T-cell (primary cell): ENCODE measurements at regions not wholly inside any gene's neighbourhood (a gene's known extent, or its start where the extent isn't known, plus 50 kb on each side); places are given as distances from the start of the nearest gene placed in this dataset.

Source experiments
- ATAC-seq, 4 experiments: fragments of 200-7000 bp in 3 of 4; fragments of 150-1000 bp in 1 of 4; cut with Tn5 transposase; replicated peaks in 1 of 4; 1 replicate in 3 of 4; 2 replicates in 1 of 4; pipeline ENCODE4 v1.10.0; 2021; ENCODE audit warnings: moderate library complexity in 3 of 4, mild to moderate bottlenecking in 2 of 4, moderate number of reproducible peaks in 1 of 4
- CTCF ChIA-PET, 2 donors: fragments of 300-600 bp; sonication (Branson Sonifier 250); formaldehyde crosslinking; loops; one replicate each; lab custom pipeline; 2022; ENCODE audit warnings: antibody characterized with exemption in 2 of 2; lab: Charles Lee
- POLR2A ChIA-PET, 2 donors: fragments of 300-600 bp; sonication (Branson Sonifier 250); formaldehyde crosslinking; loops; one replicate each; lab custom pipeline; 2022; ENCODE audit warnings: antibody characterized with exemption in 2 of 2; lab: Charles Lee
- DNase-seq, 35 experiments: peaks; one replicate each; pipeline versions ENCODE4 v3.0.0 to v3.0.0-alpha.2; 2013 to 2023
- H3K27ac ChIP-seq: one replicate; pipeline ENCODE4 v1.5.1; 2013; ENCODE audit warnings: low read length
- H3K27me3 ChIP-seq, 2 experiments: replicated peaks in 1 of 2; 1 replicate in 1 of 2; 2 replicates in 1 of 2; pipeline versions ENCODE4 v1.6.1 to v1.7.0; 2013; ENCODE audit warnings: low read length in 1 of 2, mixed read lengths in 1 of 2; ENCODE audit not compliant: control insufficient read depth in 2 of 2, insufficient read depth in 2 of 2; ENCODE audit errors: extremely low read depth in 1 of 2
- H3K36me3 ChIP-seq, 2 donors: 1 replicate in 1 of 2; 2 replicates in 1 of 2; pipeline versions ENCODE4 v1.6.1 to v1.7.0; 2013; ENCODE audit warnings: low read length in 1 of 2; ENCODE audit not compliant: control insufficient read depth in 2 of 2, insufficient read depth in 1 of 2; ENCODE audit errors: extremely low read depth in 1 of 2
- H3K4me1 ChIP-seq, 2 experiments: 1 replicate in 1 of 2; 2 replicates in 1 of 2; pipeline versions ENCODE4 v1.6.1 to v1.7.0; 2013; ENCODE audit warnings: low read length in 2 of 2, mixed read lengths in 1 of 2; ENCODE audit not compliant: insufficient read depth in 2 of 2, control insufficient read depth in 1 of 2; ENCODE audit errors: extremely low read depth in 1 of 2
- H3K4me3 ChIP-seq, 2 donors: 1 replicate in 1 of 2; 2 replicates in 1 of 2; pipeline versions ENCODE4 v1.5.1 to v1.7.0; 2013; ENCODE audit warnings: mild to moderate bottlenecking in 2 of 2, low read length in 1 of 2, moderate library complexity in 1 of 2; ENCODE audit not compliant: control insufficient read depth in 1 of 2; ENCODE audit errors: extremely low read depth in 1 of 2
- H3K9me3 ChIP-seq: 2 replicates; pipeline ENCODE4 v1.7.0; 2013
- H3K27ac Mint-ChIP-seq, 2 donors: one replicate each; pipeline ENCODE4 v1.8.0; 2020 to 2021; ENCODE audit warnings: mild to moderate bottlenecking in 2 of 2, mixed read lengths in 2 of 2
- H3K27me3 Mint-ChIP-seq, 2 donors: one replicate each; pipeline ENCODE4 v1.8.0; 2021 to 2022; ENCODE audit warnings: mixed read lengths in 2 of 2
- H3K36me3 Mint-ChIP-seq: one replicate; pipeline ENCODE4 v1.8.0; 2021; ENCODE audit warnings: mixed read lengths
- H3K4me1 Mint-ChIP-seq, 3 donors: one replicate each; pipeline ENCODE4 v1.8.0; 2020 to 2022; ENCODE audit warnings: mixed read lengths in 3 of 3, mild to moderate bottlenecking in 1 of 3
- H3K4me3 Mint-ChIP-seq, 3 donors: one replicate each; pipeline ENCODE4 v1.8.0; 2020 to 2022; ENCODE audit warnings: mild to moderate bottlenecking in 3 of 3, mixed read lengths in 3 of 3, moderate library complexity in 3 of 3
- H3K9me3 Mint-ChIP-seq, 3 donors: one replicate each; pipeline ENCODE4 v1.8.0; 2020 to 2022; ENCODE audit warnings: mixed read lengths in 3 of 3
- WGBS: methylation state at CpG from one replicate; pipeline ENCODE4 v1.1.5; 2013; ENCODE audit warnings: missing lambda C conversion rate; ENCODE audit not compliant: insufficient coverage; 5-methylcytosine and 5-hydroxymethylcytosine counted together

DNA sequence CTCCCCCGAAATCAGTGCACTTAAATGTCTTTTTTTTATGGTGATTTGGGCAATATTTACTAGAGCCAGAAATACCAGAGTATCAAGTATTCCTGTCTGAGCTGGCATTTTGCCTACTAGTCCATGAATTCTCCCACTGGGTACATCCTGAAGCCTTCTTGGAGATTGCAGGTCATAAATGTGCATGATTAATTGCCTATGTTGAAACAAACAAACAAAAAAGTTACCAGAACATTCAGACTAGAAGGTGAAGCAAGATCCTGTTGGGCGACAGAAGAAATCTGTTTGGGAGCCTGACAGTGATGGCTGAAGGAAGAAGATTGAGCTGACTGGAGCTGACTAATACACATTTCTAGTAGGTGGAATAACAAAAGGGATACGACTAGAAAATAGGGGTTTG is 127.4 kb upstream of the NRIP1 start:
- ChIA-PET POLR2A (interaction anchor here in 1 of 2 donors (0.5 kb wide), 1 partner anchor 226 kb away, joined by 3 read pairs; no protein-coding TSS in a partner anchor), CTCF (no interaction called here)
- no peaks in the 10 kb centered on the region for H3K36me3 Mint-ChIP-seq
- no peak overlapping the region for H3K4me3 ChIP-seq
- peaks cover 4% of the 10 kb centered on the region in 2 donors for H3K27me3 Mint-ChIP-seq
- H3K4me3 Mint-ChIP-seq, result no peak overlapping the region
- H3K36me3 ChIP-seq, result no peaks in the 10 kb centered on the region
- ATAC-seq (no peak), DNase-seq (no peak)
- no peaks in the 10 kb centered on the region for H3K9me3 ChIP-seq
- H3K4me1 ChIP-seq, result no peaks in the 10 kb centered on the region
- H3K27ac Mint-ChIP-seq, result no peak overlapping the region
- WGBS, result 40% methylated on average over 1 of the region's 3 CpGs
- H3K27ac ChIP-seq, result no peak overlapping the region
- no peaks in the 10 kb centered on the region for H3K4me1 Mint-ChIP-seq
- H3K9me3 Mint-ChIP-seq, result no peaks in the 10 kb centered on the region
- H3K27me3 ChIP-seq, result peaks cover 0 to 4% of the 10 kb centered on the region in 2 experiments

DNA sequence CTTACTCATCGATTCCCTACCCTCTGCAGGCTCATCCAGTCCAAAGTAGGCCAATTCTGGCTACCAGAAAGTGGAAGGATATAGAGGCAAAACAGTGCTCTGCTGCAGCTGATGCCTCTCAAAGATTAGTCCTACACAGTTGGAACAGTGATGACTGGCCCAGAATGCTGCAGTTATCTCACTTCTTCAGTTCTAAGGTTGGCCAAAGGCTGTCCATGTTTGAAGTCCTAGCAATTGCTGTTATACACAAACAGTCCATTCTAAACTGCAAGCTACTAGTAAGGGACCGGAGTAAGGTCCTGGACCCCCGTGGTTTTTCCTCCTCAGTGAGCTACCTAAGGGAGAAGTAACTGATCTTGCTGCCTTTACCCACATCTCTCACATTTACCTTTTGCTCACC is 129.1 kb upstream of the NRIP1 start:
- no peak overlapping the region for H3K4me3 Mint-ChIP-seq
- H3K4me1 ChIP-seq, result no peaks in the 10 kb centered on the region
- 60% methylated on average over 1 of the region's 3 CpGs for WGBS
- H3K9me3 Mint-ChIP-seq, result no peaks in the 10 kb centered on the region
- H3K36me3 ChIP-seq, result no peaks in the 10 kb centered on the region
- CTCF ChIA-PET, result interaction anchor here (0.6 kb wide), 2 partner anchors 20 to 1309 kb away, joined by 3 read pairs; no protein-coding TSS in a partner anchor
- no peak for DNase-seq
- H3K36me3 Mint-ChIP-seq, result no peaks in the 10 kb centered on the region
- H3K27ac ChIP-seq, result no peak overlapping the region
- no peaks in the 10 kb centered on the region for H3K4me1 Mint-ChIP-seq
- no peak for ATAC-seq
- H3K27ac Mint-ChIP-seq, result no peak overlapping the region
- no peaks in the 10 kb centered on the region for H3K9me3 ChIP-seq
- H3K4me3 ChIP-seq, result no peak overlapping the region
- H3K27me3 Mint-ChIP-seq, result peaks cover 4% of the 10 kb centered on the region in 2 donors
- peaks cover 0 to 4% of the 10 kb centered on the region in 2 experiments for H3K27me3 ChIP-seq
- POLR2A ChIA-PET, result no interaction called here

DNA sequence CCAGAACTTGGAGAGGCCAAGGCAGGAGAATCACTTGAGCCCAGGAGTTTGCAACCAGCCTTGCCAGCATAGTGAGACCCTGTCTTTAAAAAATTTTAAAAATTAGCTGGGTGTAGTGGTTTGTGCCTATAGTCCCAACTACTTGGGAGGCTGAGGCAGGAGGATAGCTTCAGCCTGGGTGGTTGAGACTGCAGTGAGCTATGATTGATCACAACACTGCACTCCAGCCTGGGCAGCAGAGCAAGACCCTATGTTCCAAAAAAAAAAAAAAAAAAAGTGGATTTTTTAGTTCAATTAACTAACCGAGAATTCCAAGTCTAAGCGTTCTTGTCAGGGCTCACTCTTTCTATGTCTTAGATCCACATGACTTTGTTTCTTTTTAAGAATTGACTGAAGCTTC is 130.3 kb upstream of the NRIP1 start:
- DNase-seq (no peak), ATAC-seq (no peak)
- Mint-ChIP-seq H3K27me3 (peaks cover 4% of the 10 kb centered on the region in 2 donors), H3K36me3 (no peaks in the 10 kb centered on the region), H3K4me3 (no peak overlapping the region), H3K9me3 (no peaks in the 10 kb centered on the region), H3K4me1 (no peaks in the 10 kb centered on the region), H3K27ac (no peak overlapping the region)
- POLR2A ChIA-PET, result interaction anchor here in 1 of 2 donors (0.7 kb wide), 1 partner anchor 141 kb away, joined by 3 read pairs; no protein-coding TSS in a partner anchor
- Histone ChIP-seq H3K27me3 (peaks cover 0 to under 1% of the 10 kb centered on the region in 2 experiments), H3K4me3 (no peak overlapping the region), H3K9me3 (no peaks in the 10 kb centered on the region), H3K27ac (no peak overlapping the region), H3K36me3 (no peaks in the 10 kb centered on the region), H3K4me1 (no peaks in the 10 kb centered on the region)
- CTCF ChIA-PET, result interaction anchor here in 1 of 2 donors (0.6 kb wide), 1 partner anchor 236 kb away, joined by 3 read pairs; no protein-coding TSS in a partner anchor
- no CpG with 5 or more reads among the region's 2 CpGs for WGBS

DNA sequence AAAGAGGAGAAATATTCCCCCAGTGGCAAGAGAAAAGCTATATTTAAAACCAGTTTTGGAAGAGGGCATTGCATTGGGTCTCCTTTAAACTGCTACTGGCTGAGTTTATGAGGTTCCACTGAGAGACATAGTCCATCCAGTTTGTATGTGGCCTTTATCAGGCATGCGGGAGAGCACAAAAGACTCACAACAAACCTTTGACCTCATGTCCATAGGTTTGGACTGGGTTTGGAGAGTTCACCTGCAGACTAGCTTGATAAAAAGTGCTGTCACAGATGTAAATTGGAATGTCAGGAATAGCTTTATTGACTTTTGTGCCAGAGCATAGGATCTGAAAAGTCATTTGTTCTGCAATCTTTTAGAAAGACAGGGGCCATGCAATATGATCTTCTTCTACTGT is 131.0 kb upstream of the NRIP1 start:
- no peaks in the 10 kb centered on the region for H3K9me3 Mint-ChIP-seq
- no peaks in the 10 kb centered on the region for H3K4me1 ChIP-seq
- ATAC-seq (no peak), DNase-seq (no peak)
- ChIA-PET CTCF (no interaction called here), POLR2A (no interaction called here)
- H3K36me3 Mint-ChIP-seq, result no peaks in the 10 kb centered on the region
- no peak overlapping the region for H3K4me3 Mint-ChIP-seq
- no peaks in the 10 kb centered on the region for H3K36me3 ChIP-seq
- H3K27me3 ChIP-seq, result no peaks in the 10 kb centered on the region
- no peak overlapping the region for H3K27ac Mint-ChIP-seq
- no peaks in the 10 kb centered on the region for H3K4me1 Mint-ChIP-seq
- no CpG with 5 or more reads among the region's 1 CpG for WGBS
- no peaks in the 10 kb centered on the region for H3K9me3 ChIP-seq
- no peak overlapping the region for H3K27ac ChIP-seq
- peaks cover 0 to 4% of the 10 kb centered on the region in 2 donors for H3K27me3 Mint-ChIP-seq
- H3K4me3 ChIP-seq, result no peak overlapping the region

DNA sequence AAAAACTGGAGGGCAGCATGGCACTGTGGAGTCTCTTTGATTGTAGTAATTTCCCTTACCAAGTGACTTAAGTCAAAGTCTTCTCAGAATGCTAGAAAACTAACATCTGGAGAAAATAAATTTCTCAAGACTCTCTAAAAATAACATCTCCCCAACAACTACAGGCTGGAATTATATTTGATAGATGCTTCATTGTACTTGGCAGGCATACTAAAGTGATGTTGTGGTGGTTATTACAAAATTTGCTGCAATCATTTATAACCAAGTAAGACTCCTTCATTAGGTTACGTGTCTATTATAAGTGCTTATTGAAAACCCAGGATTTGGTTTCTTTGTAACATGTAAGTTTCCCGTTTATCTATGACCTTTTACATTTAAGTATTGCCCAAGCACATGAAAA is 132.9 kb upstream of the NRIP1 start:
- no peaks in the 10 kb centered on the region for H3K36me3 ChIP-seq
- POLR2A ChIA-PET, result no interaction called here
- Mint-ChIP-seq H3K27me3 (no peaks in the 10 kb centered on the region), H3K36me3 (no peaks in the 10 kb centered on the region), H3K4me1 (no peaks in the 10 kb centered on the region), H3K9me3 (no peaks in the 10 kb centered on the region), H3K27ac (no peak overlapping the region), H3K4me3 (no peak overlapping the region)
- no peaks in the 10 kb centered on the region for H3K4me1 ChIP-seq
- CTCF ChIA-PET, result no interaction called here
- DNase-seq (no peak), ATAC-seq (no peak)
- no peaks in the 10 kb centered on the region for H3K9me3 ChIP-seq
- no peak overlapping the region for H3K27ac ChIP-seq
- no peaks in the 10 kb centered on the region for H3K27me3 ChIP-seq
- WGBS, result no CpG with 5 or more reads among the region's 2 CpGs
- no peak overlapping the region for H3K4me3 ChIP-seq

DNA sequence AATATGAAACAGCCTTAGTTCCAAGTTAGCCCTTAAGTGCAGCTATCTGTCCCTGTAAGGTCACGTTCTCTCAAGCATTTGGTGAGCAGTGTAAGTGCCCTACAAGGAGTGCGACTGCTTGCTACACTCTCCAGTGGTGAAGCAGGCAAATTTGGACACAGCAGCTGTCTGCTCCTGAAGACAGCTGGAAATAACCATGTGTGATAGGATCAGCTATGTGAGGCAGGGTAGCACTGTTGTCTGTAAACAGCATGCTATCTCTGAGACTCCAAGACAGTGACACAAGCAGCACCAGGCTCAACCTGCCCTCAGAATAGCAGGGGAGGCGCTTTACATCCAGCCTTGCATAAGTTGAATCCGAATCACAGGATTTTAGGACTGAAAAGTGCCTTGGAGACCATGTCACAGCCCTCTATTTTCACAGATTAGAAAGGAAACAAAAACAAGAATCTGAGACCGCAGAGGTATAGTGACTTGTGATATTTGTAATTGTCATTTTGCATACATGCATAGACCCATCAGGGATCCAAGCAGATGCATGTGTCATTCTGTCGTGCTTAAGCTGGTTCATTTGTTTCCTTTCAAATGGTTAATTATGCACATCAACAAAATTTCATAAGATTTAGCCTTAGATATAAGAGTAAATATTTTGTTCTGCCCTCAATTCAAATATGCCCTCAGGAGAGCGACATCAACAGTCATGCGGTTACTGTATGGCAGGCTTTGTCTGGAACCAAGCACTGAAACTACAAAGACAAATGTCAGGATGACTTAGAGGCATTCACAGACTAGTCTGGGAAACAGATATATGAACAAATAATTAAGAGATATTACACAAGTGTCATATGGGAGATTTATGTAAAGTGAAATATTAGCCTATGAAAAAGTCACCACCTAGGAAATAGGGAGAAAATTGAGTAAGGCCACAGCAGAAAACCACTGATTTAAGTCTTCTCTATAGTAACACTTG is 134.9 kb upstream of the NRIP1 start:
- ChIA-PET CTCF (no interaction called here), POLR2A (interaction anchor here in 1 of 2 donors (0.6 kb wide), 1 partner anchor 20 kb away, joined by 12 read pairs; no protein-coding TSS in a partner anchor)
- Mint-ChIP-seq H3K27ac (no peak overlapping the region), H3K4me3 (no peak overlapping the region), H3K4me1 (no peaks in the 10 kb centered on the region), H3K36me3 (no peaks in the 10 kb centered on the region), H3K27me3 (no peaks in the 10 kb centered on the region), H3K9me3 (no peaks in the 10 kb centered on the region)
- Histone ChIP-seq H3K9me3 (no peaks in the 10 kb centered on the region), H3K4me3 (no peak overlapping the region), H3K36me3 (no peaks in the 10 kb centered on the region), H3K4me1 (no peaks in the 10 kb centered on the region), H3K27me3 (no peaks in the 10 kb centered on the region), H3K27ac (no peak overlapping the region)
- 95% methylated on average over 3 of the region's 8 CpGs for WGBS
- ATAC-seq, result no peak
- DNase-seq, result no peak
